GM12878 (cell line): ENCODE measurements at regions not wholly inside any gene's neighbourhood (a gene's known extent, or its start where the extent isn't known, plus 50 kb on each side); places are given as distances from the start of the nearest gene placed in this dataset.

Experiments used
- ATAC-seq: fragments of 200-7000 bp; cut with Tn5 transposase; 3 replicates; pipeline ENCODE4 v1.9.1; 2020; ENCODE audit warnings: mild to moderate bottlenecking, moderate library complexity
- BruUV-seq: library from RNA; stranded (reverse); fragments of 400-500 nt; replicated peaks from 2 replicates; lab custom pipeline; 2021; lab: Mats Ljungman, UMichigan
- CTCF ChIA-PET: fragments of 300-600 bp; sonication (Branson Sonifier 250); formaldehyde crosslinking; extraction: SDS; loops from one replicate; lab custom pipeline; 2021; ENCODE audit warnings: inconsistent platforms; lab: Yijun Ruan, JAX
- POLR2A ChIA-PET: fragments of 350-600 bp; formaldehyde crosslinking; extraction: SDS; loops from one replicate; lab custom pipeline; 2021; ENCODE audit warnings: inconsistent platforms; lab: Charles Lee
- RAD21 ChIA-PET: fragments of 300-600 bp; sonication (Branson Sonifier 250); formaldehyde crosslinking; loops from one replicate; lab custom pipeline; 2023; ENCODE audit warnings: antibody characterized with exemption; ENCODE audit not compliant: unreplicated experiment; lab: Charles Lee
- SMC1A ChIA-PET: fragments of 300-600 bp; sonication (Branson Sonifier 250); formaldehyde crosslinking; loops from one replicate; lab custom pipeline; 2023; ENCODE audit not compliant: unreplicated experiment, uncharacterized antibody; lab: Charles Lee
- DNase-seq: peaks from one replicate; pipeline ENCODE4 v3.0.0-alpha.2; 2011; ENCODE audit warnings: low read depth, low spot score
- FAIRE-seq: peaks from 3 replicates; lab custom pipeline; 2011; peaks lifted over from hg19 to GRCh38; lab: Jason Lieb, UNC
- H2AFZ ChIP-seq: 2 replicates; pipeline ENCODE4 v1.6.0; 2011; ENCODE audit warnings: low read depth, low read length, control low read depth; ENCODE audit not compliant: control insufficient read depth
- H3K27ac ChIP-seq: 2 replicates; pipeline ENCODE4 v1.5.1; 2011; ENCODE audit warnings: control low read depth; ENCODE audit not compliant: control insufficient read depth, insufficient read depth
- H3K27me3 ChIP-seq, 2 experiments: replicated peaks in 1 of 2; 2 replicates each; pipeline versions ENCODE4 v1.6.0 to v1.6.1; 2011; ENCODE audit warnings: low read length in 1 of 2; ENCODE audit not compliant: control insufficient read depth in 2 of 2, insufficient read depth in 2 of 2
- H3K36me3 ChIP-seq, 2 experiments: 2 replicates each; pipeline ENCODE4 v1.5.1; 2011; ENCODE audit warnings: low read length in 1 of 2; ENCODE audit not compliant: control insufficient read depth in 2 of 2, insufficient read depth in 2 of 2
- H3K4me1 ChIP-seq: 2 replicates; pipeline ENCODE4 v1.6.1; 2011; ENCODE audit warnings: mild to moderate bottlenecking, low read length, moderate library complexity, mixed read lengths; ENCODE audit not compliant: control insufficient read depth, insufficient read depth
- H3K4me2 ChIP-seq: 2 replicates; pipeline ENCODE4 v1.6.0; 2011; ENCODE audit warnings: control low read depth; ENCODE audit not compliant: control insufficient read depth, insufficient read depth
- H3K4me3 ChIP-seq: fragments of 200-600 bp; sonication (generic); 2 replicates; pipeline ENCODE4 v1.5.1; 2016
- H3K79me2 ChIP-seq: 2 replicates; pipeline ENCODE4 v1.6.0; 2011; ENCODE audit warnings: low read length; ENCODE audit not compliant: control insufficient read depth, insufficient read depth
- H3K9ac ChIP-seq: 2 replicates; pipeline ENCODE4 v1.8.0; 2011; ENCODE audit warnings: low read length, control low read depth, mixed read lengths; ENCODE audit not compliant: control insufficient read depth, insufficient read depth
- H3K9me3 ChIP-seq: replicated peaks from 3 replicates; pipeline ENCODE4 v1.5.1; 2011; ENCODE audit warnings: mild to moderate bottlenecking, low read length; ENCODE audit not compliant: control insufficient read depth, insufficient read depth
- H4K20me1 ChIP-seq: 2 replicates; pipeline ENCODE4 v1.6.0; 2011; ENCODE audit not compliant: control insufficient read depth, insufficient read depth
- CEBPB ChIP-seq, 2 experiments: fragments of 150-350 bp in 1 of 2; IDR thresholded peaks; 2 replicates each; pipeline ENCODE4 v1.6.1; 2012 to 2014; ENCODE audit warnings: low read depth in 2 of 2, low read length in 2 of 2, borderline replicate concordance in 1 of 2, inconsistent platforms in 1 of 2
- CHD1 ChIP-seq: IDR thresholded peaks from 2 replicates; pipeline ENCODE4 v1.6.1; 2012; ENCODE audit warnings: low read depth, low read length, improper control_type of control experiment
- EGR1 ChIP-seq, 2 experiments: IDR thresholded peaks; 1 replicate in 1 of 2; 2 replicates in 1 of 2; pipeline ENCODE4 v1.6.1; 2011 to 2012; ENCODE audit warnings: low read depth in 2 of 2, low read length in 2 of 2, borderline replicate concordance in 1 of 2, mild to moderate bottlenecking in 1 of 2, moderate library complexity in 1 of 2
- FOS ChIP-seq: IDR thresholded peaks from 3 replicates; pipeline ENCODE4 v1.6.1; 2011; ENCODE audit warnings: borderline replicate concordance; ENCODE audit not compliant: insufficient read length; ENCODE audit errors: extremely low read depth
- GATAD2B ChIP-seq: fragments of 450-650 bp; conservative IDR thresholded peaks from 2 replicates; pipeline ENCODE4 v1.6.1; 2017; ENCODE audit warnings: low read depth, mild to moderate bottlenecking, moderate library complexity
- JUND ChIP-seq: IDR thresholded peaks from 2 replicates; pipeline ENCODE4 v1.6.1; 2012; ENCODE audit warnings: low read depth, mild to moderate bottlenecking, low read length, improper control_type of control experiment, moderate library complexity
- MAX ChIP-seq: IDR thresholded peaks from 2 replicates; pipeline ENCODE4 v1.6.1; 2012; ENCODE audit warnings: low read depth, low read length, improper control_type of control experiment
- MYC ChIP-seq: IDR thresholded peaks from 2 replicates; pipeline ENCODE4 v1.6.1; 2011; ENCODE audit warnings: mild to moderate bottlenecking, low read length, moderate library complexity, inconsistent platforms; ENCODE audit not compliant: insufficient read depth, insufficient replicate concordance, insufficient read length, severe bottlenecking
- PAX8 ChIP-seq: fragments of 450-650 bp; IDR thresholded peaks from 2 replicates; pipeline ENCODE4 v1.6.1; 2017; ENCODE audit warnings: mild to moderate bottlenecking, moderate library complexity
- PML ChIP-seq: IDR thresholded peaks from 2 replicates; pipeline ENCODE4 v1.6.1; 2012; ENCODE audit warnings: low read length, inconsistent platforms
- RCOR1 ChIP-seq: conservative IDR thresholded peaks from 2 replicates; pipeline ENCODE4 v1.6.1; 2012; ENCODE audit warnings: low read depth, low read length, improper control_type of control experiment
- RFX5 ChIP-seq: IDR thresholded peaks from 2 replicates; pipeline ENCODE4 v1.6.1; 2011; ENCODE audit warnings: low read depth, low read length, improper control_type of control experiment
- SIX5 ChIP-seq: IDR thresholded peaks from 2 replicates; pipeline ENCODE4 v1.6.1; 2011; ENCODE audit warnings: mild to moderate bottlenecking, low read depth, low read length, moderate library complexity; ENCODE audit not compliant: severe bottlenecking
- STAT1 ChIP-seq: fragments of 450-650 bp; conservative IDR thresholded peaks from 2 replicates; pipeline ENCODE4 v1.6.1; 2014; ENCODE audit warnings: antibody characterized with exemption, mild to moderate bottlenecking
- STAT3 ChIP-seq: IDR thresholded peaks from 2 replicates; pipeline ENCODE4 v1.6.1; 2011; ENCODE audit warnings: low read depth, low read length, improper control_type of control experiment
- TBL1XR1 ChIP-seq: IDR thresholded peaks from 2 replicates; pipeline ENCODE4 v1.6.1; 2012; ENCODE audit warnings: low read depth, low read length, improper control_type of control experiment
- ZBED1 ChIP-seq: IDR thresholded peaks from 2 replicates; pipeline ENCODE4 v1.6.1; 2016; ENCODE audit warnings: borderline replicate concordance
- ZNF274 ChIP-seq: IDR thresholded peaks from one replicate; pipeline ENCODE4 v1.8.0; 2011; ENCODE audit not compliant: insufficient read length, insufficient read depth
- WGBS: methylation state at CpG from one replicate; pipeline ENCODE4 v1.1.6; 2016; ENCODE audit warnings: low lambda C conversion rate; ENCODE audit not compliant: insufficient replicate concordance, insufficient coverage; ENCODE audit errors: missing lambda C conversion rate; 5-methylcytosine and 5-hydroxymethylcytosine counted together
- in situ Hi-C: fragments of 300-500 bp; cut with MboI; formaldehyde crosslinking; loops from 9 replicates; pipeline ENCODE4 v1.14.3; 2018; ENCODE audit warnings: mixed read lengths
- intact Hi-C: fragments of 100-400 bp; cut with micrococcal nuclease; formaldehyde crosslinking; loops from one replicate; pipeline ENCODE4 v1.14.2; 2022; ENCODE audit not compliant: unreplicated experiment
- TF ChIP-seq, protein P1 (sequence below): fragments of 450-650 bp; IDR thresholded peaks from 2 replicates; pipeline ENCODE4 v1.6.1; 2016; ENCODE audit warnings: mild to moderate bottlenecking
- TF ChIP-seq, protein P2 (sequence below): fragments of 150-350 bp; IDR thresholded peaks from 2 replicates; pipeline ENCODE4 v1.6.1; 2014; ENCODE audit warnings: mild to moderate bottlenecking, low read depth, low read length
- TF ChIP-seq, protein P3 (sequence below): IDR thresholded peaks from 2 replicates; pipeline ENCODE4 v1.6.1; 2011; ENCODE audit warnings: borderline replicate concordance, low read depth, mild to moderate bottlenecking, moderate library complexity, low read length; ENCODE audit not compliant: insufficient read depth, poor library complexity, severe bottlenecking

- TF ChIP-seq, protein P1, sequence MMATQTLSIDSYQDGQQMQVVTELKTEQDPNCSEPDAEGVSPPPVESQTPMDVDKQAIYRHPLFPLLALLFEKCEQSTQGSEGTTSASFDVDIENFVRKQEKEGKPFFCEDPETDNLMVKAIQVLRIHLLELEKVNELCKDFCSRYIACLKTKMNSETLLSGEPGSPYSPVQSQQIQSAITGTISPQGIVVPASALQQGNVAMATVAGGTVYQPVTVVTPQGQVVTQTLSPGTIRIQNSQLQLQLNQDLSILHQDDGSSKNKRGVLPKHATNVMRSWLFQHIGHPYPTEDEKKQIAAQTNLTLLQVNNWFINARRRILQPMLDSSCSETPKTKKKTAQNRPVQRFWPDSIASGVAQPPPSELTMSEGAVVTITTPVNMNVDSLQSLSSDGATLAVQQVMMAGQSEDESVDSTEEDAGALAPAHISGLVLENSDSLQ, result no peak
- TF ChIP-seq SIX5 (no peak), STAT3 (no peak), FOS (no peak), STAT1 (no peak), ZNF274 (no peak)
- TF ChIP-seq, protein P2, sequence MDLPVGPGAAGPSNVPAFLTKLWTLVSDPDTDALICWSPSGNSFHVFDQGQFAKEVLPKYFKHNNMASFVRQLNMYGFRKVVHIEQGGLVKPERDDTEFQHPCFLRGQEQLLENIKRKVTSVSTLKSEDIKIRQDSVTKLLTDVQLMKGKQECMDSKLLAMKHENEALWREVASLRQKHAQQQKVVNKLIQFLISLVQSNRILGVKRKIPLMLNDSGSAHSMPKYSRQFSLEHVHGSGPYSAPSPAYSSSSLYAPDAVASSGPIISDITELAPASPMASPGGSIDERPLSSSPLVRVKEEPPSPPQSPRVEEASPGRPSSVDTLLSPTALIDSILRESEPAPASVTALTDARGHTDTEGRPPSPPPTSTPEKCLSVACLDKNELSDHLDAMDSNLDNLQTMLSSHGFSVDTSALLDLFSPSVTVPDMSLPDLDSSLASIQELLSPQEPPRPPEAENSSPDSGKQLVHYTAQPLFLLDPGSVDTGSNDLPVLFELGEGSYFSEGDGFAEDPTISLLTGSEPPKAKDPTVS, result no peak
Observed at GRCh38 chr2:187857826-187858225, 303.6 kb upstream of the TFPI start (continued).

DNA sequence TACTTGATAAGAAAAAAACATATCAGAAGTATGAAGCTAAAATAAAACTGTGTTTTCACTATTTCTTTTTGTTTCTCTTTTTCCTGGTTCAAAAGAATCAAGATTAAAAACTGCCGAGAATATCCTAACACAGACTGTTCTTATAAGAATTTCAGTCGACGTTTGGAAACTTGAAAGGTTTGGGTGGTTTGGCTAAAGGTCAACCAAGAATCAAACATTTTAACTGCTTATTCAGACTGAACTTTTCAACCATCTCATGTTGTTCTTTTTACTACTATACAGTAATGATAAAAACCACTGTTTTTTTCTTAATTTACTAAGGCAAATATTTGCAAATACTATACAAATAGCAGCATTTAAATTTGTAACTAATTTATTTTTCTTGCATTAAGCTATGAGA is 308.5 kb upstream of the TFPI start:
- ChIA-PET RAD21 (interaction anchor here (0.6 kb wide), 1 partner anchor 43 kb away, joined by 3 read pairs; no protein-coding TSS in a partner anchor), SMC1A (interaction anchor here (1.1 to 1.6 kb wide), 2 partner anchors 8 to 18 kb away, joined by 3 to 4 read pairs; no protein-coding TSS in a partner anchor), POLR2A (no interaction called here), CTCF (interaction anchor here (3.6 kb wide), 1 partner anchor 19 kb away, joined by 13 read pairs; no protein-coding TSS in a partner anchor)
- BruUV-seq, result no TSS peak
- no peak for ATAC-seq
- H3K36me3 ChIP-seq, result no peaks in the 10 kb centered on the region
- no peak overlapping the region for H3K27ac ChIP-seq
- no peaks in the 10 kb centered on the region for H3K79me2 ChIP-seq
- H3K4me1 ChIP-seq, result no peaks in the 10 kb centered on the region
- no peak overlapping the region for H2AFZ ChIP-seq
- intact Hi-C loops (no loop called here), in situ Hi-C loops (no loop called here)
- H3K4me2 ChIP-seq, result no peak overlapping the region
- H4K20me1 ChIP-seq, result no peaks in the 10 kb centered on the region
- H3K9me3 ChIP-seq, result no peaks in the 10 kb centered on the region
- no peak overlapping the region for H3K4me3 ChIP-seq
- no peak for FAIRE-seq
- DNase-seq, result no peak
- WGBS, result 19% methylated on average over 3 of the region's 3 CpGs
- no peaks in the 10 kb centered on the region; a peak in 1 of 4 replicates for H3K27me3 ChIP-seq
- H3K9ac ChIP-seq, result no peak overlapping the region
- TF ChIP-seq ZBED1, result no peak
- TF ChIP-seq MAX, result no peak
- TF ChIP-seq MYC, result no peak
- TF ChIP-seq EGR1 (IDR thresholded peaks at IDR 0.05; ENCODE audit: borderline replicate concordance in 1 of 2, low read depth in 2 of 2, low read length in 2 of 2), result no peak
- no peak for TF ChIP-seq JUND
- TF ChIP-seq CHD1, result no peak
- TF ChIP-seq PML, result no peak
- TF ChIP-seq TBL1XR1, result no peak
- TF ChIP-seq, protein P3, sequence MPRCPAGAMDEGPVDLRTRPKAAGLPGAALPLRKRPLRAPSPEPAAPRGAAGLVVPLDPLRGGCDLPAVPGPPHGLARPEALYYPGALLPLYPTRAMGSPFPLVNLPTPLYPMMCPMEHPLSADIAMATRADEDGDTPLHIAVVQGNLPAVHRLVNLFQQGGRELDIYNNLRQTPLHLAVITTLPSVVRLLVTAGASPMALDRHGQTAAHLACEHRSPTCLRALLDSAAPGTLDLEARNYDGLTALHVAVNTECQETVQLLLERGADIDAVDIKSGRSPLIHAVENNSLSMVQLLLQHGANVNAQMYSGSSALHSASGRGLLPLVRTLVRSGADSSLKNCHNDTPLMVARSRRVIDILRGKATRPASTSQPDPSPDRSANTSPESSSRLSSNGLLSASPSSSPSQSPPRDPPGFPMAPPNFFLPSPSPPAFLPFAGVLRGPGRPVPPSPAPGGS, result no peak
- TF ChIP-seq CEBPB (IDR thresholded peaks at IDR 0.05; ENCODE audit: borderline replicate concordance in 1 of 2, low read depth in 2 of 2, low read length in 2 of 2), result no peak
- no peak for TF ChIP-seq GATAD2B
- no peak for TF ChIP-seq RCOR1
- TF ChIP-seq RFX5, result no peak
- no peak for TF ChIP-seq PAX8
